ENCODE measurements at regions not wholly inside any gene's neighbourhood (a gene's known extent, or its start where the extent isn't known, plus 50 kb on each side); places are given as distances from the start of the nearest gene placed in this dataset.

DNA sequence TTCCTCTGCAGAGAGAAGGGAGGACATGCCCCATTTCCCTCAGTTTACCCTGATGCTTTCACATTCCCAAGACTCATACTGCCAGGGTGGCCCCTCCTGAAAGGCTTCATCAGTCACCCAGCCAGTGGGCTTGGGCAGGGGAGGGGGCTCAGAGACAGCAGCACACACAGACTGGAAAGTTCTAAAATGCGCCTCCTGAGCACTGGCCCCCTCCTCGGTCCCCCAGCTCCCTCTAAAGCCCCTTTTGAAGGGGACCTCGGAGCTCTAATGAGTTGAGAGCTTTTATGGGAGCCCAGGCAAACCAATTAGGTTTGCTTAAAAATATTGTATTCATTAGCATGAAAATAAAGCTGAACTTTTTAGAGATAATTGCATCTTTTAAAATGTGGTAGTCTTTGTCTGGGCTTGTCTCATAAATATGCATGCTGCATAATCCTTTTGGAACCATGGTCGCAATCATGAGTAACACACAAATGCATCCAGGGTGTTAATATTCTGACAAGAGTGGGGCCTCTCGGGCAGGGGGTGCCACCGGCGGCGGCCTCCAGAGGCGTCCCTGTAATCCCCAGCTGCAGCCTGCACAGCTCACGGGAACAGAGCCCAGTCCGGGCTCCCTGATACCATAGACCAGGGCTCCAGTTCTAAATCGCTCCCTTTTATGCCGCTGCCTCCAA is 78.5 kb downstream of the RPLP1 start:
- TF ChIP-seq, protein P1, sequence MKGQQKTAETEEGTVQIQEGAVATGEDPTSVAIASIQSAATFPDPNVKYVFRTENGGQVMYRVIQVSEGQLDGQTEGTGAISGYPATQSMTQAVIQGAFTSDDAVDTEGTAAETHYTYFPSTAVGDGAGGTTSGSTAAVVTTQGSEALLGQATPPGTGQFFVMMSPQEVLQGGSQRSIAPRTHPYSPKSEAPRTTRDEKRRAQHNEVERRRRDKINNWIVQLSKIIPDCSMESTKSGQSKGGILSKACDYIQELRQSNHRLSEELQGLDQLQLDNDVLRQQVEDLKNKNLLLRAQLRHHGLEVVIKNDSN (IDR thresholded peaks at IDR 0.05) = no peak
- TF ChIP-seq CREB1 (IDR thresholded peaks at IDR 0.05; ENCODE audit: low read depth) (no peak), TAF1 (IDR thresholded peaks at IDR 0.05; ENCODE audit: low read depth) (no peak), ZBTB7A (IDR thresholded peaks at IDR 0.05; ENCODE audit: low read depth) (no peak), CEBPB (IDR thresholded peaks at IDR 0.05) (no peak), YY1 (IDR thresholded peaks at IDR 0.05; ENCODE audit: low read depth) (no peak), TCF12 (IDR thresholded peaks at IDR 0.05; ENCODE audit: low read depth) (no peak), EP300 (IDR thresholded peaks at IDR 0.05; ENCODE audit: borderline replicate concordance) (no peak), FOXM1 (IDR thresholded peaks at IDR 0.05; ENCODE audit: borderline replicate concordance, low read depth) (no peak), TEAD4 (IDR thresholded peaks at IDR 0.05) (no peak), EGR1 (IDR thresholded peaks at IDR 0.05) (no peak), NFIC (IDR thresholded peaks at IDR 0.05) (no peak), RAD21 (IDR thresholded peaks at IDR 0.05; ENCODE audit: low read depth) (no peak)
- TF ChIP-seq, protein P2, sequence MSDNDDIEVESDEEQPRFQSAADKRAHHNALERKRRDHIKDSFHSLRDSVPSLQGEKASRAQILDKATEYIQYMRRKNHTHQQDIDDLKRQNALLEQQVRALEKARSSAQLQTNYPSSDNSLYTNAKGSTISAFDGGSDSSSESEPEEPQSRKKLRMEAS (IDR thresholded peaks at IDR 0.05) = no peak
- TF ChIP-seq, protein P3, sequence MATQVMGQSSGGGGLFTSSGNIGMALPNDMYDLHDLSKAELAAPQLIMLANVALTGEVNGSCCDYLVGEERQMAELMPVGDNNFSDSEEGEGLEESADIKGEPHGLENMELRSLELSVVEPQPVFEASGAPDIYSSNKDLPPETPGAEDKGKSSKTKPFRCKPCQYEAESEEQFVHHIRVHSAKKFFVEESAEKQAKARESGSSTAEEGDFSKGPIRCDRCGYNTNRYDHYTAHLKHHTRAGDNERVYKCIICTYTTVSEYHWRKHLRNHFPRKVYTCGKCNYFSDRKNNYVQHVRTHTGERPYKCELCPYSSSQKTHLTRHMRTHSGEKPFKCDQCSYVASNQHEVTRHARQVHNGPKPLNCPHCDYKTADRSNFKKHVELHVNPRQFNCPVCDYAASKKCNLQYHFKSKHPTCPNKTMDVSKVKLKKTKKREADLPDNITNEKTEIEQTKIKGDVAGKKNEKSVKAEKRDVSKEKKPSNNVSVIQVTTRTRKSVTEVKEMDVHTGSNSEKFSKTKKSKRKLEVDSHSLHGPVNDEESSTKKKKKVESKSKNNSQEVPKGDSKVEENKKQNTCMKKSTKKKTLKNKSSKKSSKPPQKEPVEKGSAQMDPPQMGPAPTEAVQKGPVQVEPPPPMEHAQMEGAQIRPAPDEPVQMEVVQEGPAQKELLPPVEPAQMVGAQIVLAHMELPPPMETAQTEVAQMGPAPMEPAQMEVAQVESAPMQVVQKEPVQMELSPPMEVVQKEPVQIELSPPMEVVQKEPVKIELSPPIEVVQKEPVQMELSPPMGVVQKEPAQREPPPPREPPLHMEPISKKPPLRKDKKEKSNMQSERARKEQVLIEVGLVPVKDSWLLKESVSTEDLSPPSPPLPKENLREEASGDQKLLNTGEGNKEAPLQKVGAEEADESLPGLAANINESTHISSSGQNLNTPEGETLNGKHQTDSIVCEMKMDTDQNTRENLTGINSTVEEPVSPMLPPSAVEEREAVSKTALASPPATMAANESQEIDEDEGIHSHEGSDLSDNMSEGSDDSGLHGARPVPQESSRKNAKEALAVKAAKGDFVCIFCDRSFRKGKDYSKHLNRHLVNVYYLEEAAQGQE (IDR thresholded peaks at IDR 0.05; ENCODE audit: low read depth) = no peak

DNA sequence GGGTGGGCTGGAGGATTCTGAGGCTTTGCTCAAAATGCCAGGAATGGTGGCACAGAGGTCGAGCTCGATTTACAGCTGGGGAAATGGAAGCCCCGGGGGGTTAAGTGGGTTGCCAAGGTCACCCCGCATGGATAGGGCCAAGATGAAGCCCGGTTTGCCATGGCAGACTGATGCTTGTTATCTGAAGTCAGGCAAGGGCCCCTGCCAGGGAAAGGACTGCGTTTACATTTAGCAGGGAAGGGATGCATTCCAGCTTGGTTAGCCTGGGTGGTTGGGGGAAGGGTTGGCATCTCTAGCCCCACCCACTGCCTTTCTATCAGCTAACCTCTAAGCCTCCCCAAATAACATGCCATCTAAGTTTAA is 79.0 kb downstream of the RPLP1 start:
- TF ChIP-seq, protein P1 (IDR thresholded peaks at IDR 0.05) = no peak
- TF ChIP-seq, protein P2 (IDR thresholded peaks at IDR 0.05) = no peak

DNA sequence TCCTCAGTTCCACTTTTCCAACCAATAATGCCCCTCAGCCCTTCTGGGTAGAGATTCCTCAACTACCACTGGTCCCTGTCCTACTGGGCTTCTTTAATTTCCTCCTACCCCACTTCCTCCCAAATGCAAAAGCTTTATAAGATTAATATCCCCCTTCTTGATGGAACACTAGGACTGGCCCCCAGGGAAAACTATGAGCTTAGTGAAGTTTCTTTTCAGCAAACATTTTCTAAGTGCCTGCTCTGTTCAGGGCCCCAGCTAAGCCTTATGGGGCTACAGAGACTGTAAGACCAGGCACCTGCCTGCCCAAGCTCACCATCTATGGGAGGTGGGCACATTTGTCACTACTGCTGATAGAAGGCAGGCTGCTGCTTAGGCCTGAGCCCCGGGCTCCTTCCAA is 79.4 kb downstream of the RPLP1 start:
- TF ChIP-seq, protein P1 (IDR thresholded peaks at IDR 0.05) = no peak
- no peak for TF ChIP-seq TCF12 (IDR thresholded peaks at IDR 0.05; ENCODE audit: low read depth)
- TF ChIP-seq ZBTB7A (IDR thresholded peaks at IDR 0.05; ENCODE audit: low read depth) = no peak
- TF ChIP-seq EP300 (IDR thresholded peaks at IDR 0.05; ENCODE audit: borderline replicate concordance) = no peak
- no peak for TF ChIP-seq NFIC (IDR thresholded peaks at IDR 0.05)
- no peak for TF ChIP-seq CEBPB (IDR thresholded peaks at IDR 0.05)
- TF ChIP-seq, protein P2 (IDR thresholded peaks at IDR 0.05) = no peak
- TF ChIP-seq EGR1 (IDR thresholded peaks at IDR 0.05) = no peak
- TF ChIP-seq, protein P3 (IDR thresholded peaks at IDR 0.05; ENCODE audit: low read depth) = no peak
- TF ChIP-seq RAD21 (IDR thresholded peaks at IDR 0.05; ENCODE audit: low read depth) = no peak
- TF ChIP-seq TAF1 (IDR thresholded peaks at IDR 0.05; ENCODE audit: low read depth) = no peak
- TF ChIP-seq YY1 (IDR thresholded peaks at IDR 0.05; ENCODE audit: low read depth) = no peak
- TF ChIP-seq FOXM1 (IDR thresholded peaks at IDR 0.05; ENCODE audit: borderline replicate concordance, low read depth) = no peak
- TF ChIP-seq CREB1 (IDR thresholded peaks at IDR 0.05; ENCODE audit: low read depth) = no peak
- no peak for TF ChIP-seq TEAD4 (IDR thresholded peaks at IDR 0.05)

DNA sequence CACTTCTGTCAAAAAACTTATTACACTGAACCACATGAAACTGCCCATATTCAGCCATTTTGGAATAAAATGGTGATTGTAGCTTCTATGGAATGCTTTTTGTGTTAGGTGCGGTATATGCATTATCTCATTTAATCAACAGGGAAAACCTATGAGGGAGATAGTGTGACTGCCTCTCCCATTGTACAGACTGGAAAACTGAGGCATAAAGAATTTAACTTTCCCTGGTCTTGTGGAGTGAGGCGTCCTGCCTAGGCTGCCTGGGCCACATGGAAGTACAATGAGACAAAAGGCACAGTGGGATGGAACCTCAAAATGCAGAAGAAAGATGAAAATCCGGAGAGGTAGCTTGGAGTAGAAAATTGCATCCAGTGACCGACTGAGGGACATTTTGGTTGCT is 80.2 kb downstream of the RPLP1 start:
- TF ChIP-seq FOXM1 (IDR thresholded peaks at IDR 0.05; ENCODE audit: borderline replicate concordance, low read depth) (no peak), TEAD4 (IDR thresholded peaks at IDR 0.05) (no peak), CREB1 (IDR thresholded peaks at IDR 0.05; ENCODE audit: low read depth) (no peak), TAF1 (IDR thresholded peaks at IDR 0.05; ENCODE audit: low read depth) (no peak)
- TF ChIP-seq, protein P2 (IDR thresholded peaks at IDR 0.05) = no peak
- TF ChIP-seq, protein P1 (IDR thresholded peaks at IDR 0.05) = no peak

DNA sequence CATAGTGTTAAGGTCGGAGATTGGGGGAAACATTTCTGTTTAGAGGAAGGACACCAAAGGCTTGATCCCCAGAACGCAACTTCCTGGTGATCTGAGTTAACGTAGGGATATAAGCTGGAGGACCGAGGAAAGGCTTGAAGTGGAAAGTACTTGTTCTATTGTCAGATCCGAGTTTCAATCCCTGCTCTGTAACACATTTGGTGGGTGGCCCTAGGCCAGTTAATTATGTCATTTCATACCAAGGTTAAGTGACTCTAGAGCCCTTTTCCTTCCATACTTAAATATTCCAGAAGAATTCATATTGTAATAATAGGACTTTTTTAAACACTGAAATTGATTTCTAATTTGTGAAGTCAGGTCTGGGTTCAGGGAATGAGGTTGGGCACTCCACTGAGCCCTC is 80.9 kb downstream of the RPLP1 start:
- no peak for TF ChIP-seq YY1 (IDR thresholded peaks at IDR 0.05; ENCODE audit: low read depth)
- no peak for TF ChIP-seq RAD21 (IDR thresholded peaks at IDR 0.05; ENCODE audit: low read depth)
- TF ChIP-seq ZBTB7A (IDR thresholded peaks at IDR 0.05; ENCODE audit: low read depth) = no peak
- no peak for TF ChIP-seq CEBPB (IDR thresholded peaks at IDR 0.05)
- TF ChIP-seq TAF1 (IDR thresholded peaks at IDR 0.05; ENCODE audit: low read depth) = no peak
- TF ChIP-seq TCF12 (IDR thresholded peaks at IDR 0.05; ENCODE audit: low read depth) = no peak
- TF ChIP-seq NFIC (IDR thresholded peaks at IDR 0.05) = no peak
- no peak for TF ChIP-seq FOXM1 (IDR thresholded peaks at IDR 0.05; ENCODE audit: borderline replicate concordance, low read depth)

Measured in Ishikawa (cell line).